Stomach smooth muscle (tissue), 2 donors: ENCODE measurements at regions not wholly inside any gene's neighbourhood (a gene's known extent, or its start where the extent isn't known, plus 50 kb on each side); places are given as distances from the start of the nearest gene placed in this dataset.
"Not testable (repeated sequence)": the region's sequence is repeated elsewhere in the genome, so short reads cannot be mapped to it uniquely, and the experiment has no call there.

Source experiments
- H3K27ac ChIP-seq: one replicate; pipeline ENCODE4 v1.7.0; 2013; ENCODE audit warnings: mild to moderate bottlenecking, low read length, inconsistent platforms
- H3K27me3 ChIP-seq, 2 donors: one replicate each; pipeline ENCODE4 v1.7.0; 2013; ENCODE audit warnings: low read length in 2 of 2; ENCODE audit not compliant: insufficient read depth in 2 of 2, control insufficient read depth in 1 of 2
- H3K36me3 ChIP-seq, 2 donors: one replicate each; pipeline ENCODE4 v1.7.0; 2013; ENCODE audit warnings: low read length in 2 of 2; ENCODE audit not compliant: control insufficient read depth in 2 of 2, insufficient read depth in 2 of 2
- H3K4me1 ChIP-seq: one replicate; pipeline ENCODE4 v1.7.0; 2013; ENCODE audit warnings: low read length; ENCODE audit not compliant: control insufficient read depth, insufficient read depth
- H3K4me3 ChIP-seq, 2 donors: one replicate each; pipeline ENCODE4 v1.7.0; 2013; ENCODE audit warnings: low read length in 2 of 2
- H3K9ac ChIP-seq, 2 donors: one replicate each; pipeline ENCODE4 v1.7.0; 2013; ENCODE audit warnings: low read length in 2 of 2, mild to moderate bottlenecking in 1 of 2
- H3K9me3 ChIP-seq, 2 donors: one replicate each; pipeline ENCODE4 v1.7.0; 2013; ENCODE audit warnings: low read length in 2 of 2; ENCODE audit not compliant: control insufficient read depth in 2 of 2
- donor health status: healthy.
- donor health status: Pancreatic carcinoma.

DNA sequence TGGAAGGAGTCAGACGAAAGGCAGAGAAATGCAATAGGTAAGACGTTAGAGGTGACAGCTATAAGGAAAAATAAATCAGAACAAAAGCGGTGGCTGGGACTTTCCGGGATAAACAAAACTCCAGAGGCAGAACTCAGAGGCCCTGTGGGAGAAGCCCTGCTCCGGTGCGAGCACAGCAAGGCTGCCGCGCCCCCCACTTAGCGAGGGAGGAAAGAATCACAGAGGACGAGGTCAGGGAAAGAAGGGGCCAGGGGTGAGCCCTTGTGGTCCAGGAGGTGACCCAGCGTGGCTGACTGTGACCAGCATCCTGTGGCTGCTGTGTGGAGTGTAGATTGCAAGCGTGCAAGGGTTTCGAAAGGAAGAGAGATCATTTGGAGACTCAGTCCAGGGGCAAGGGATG lies 591.8 kb upstream of the ADARB2 start:
- Histone ChIP-seq H3K27me3 (no peaks in the 10 kb centered on the region), H3K27ac (no peak overlapping the region), H3K36me3 (no peaks in the 10 kb centered on the region), H3K9me3 (peaks cover 2 to 4% of the 10 kb centered on the region in 2 donors), H3K4me3 (no peak overlapping the region), H3K4me1 (no peaks in the 10 kb centered on the region), H3K9ac (no peak overlapping the region)

DNA sequence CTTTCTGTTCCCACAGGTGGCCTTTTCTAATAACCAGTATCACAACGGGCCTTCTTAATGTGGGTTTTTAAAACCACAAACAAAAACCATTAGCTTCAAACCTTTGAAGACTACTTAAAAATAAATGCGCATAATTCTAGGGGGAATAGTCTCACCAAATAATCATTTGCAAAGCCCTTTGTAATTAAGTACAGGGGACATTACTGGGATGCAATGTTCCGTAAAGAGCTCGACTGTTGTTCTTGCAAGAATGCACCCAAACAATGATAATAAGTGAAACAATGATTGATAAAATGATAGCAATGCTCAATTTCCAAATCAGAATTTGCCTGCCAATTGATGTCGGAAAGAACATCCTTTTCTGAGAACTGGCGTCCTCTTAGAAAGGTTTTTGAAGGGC lies 589.1 kb upstream of the ADARB2 start:
- no peaks in the 10 kb centered on the region for H3K36me3 ChIP-seq
- no peaks in the 10 kb centered on the region for H3K4me1 ChIP-seq
- no peak overlapping the region for H3K4me3 ChIP-seq
- H3K27me3 ChIP-seq: no peaks in the 10 kb centered on the region
- peaks cover 4% of the 10 kb centered on the region in 2 donors for H3K9me3 ChIP-seq
- no peak overlapping the region for H3K9ac ChIP-seq
- H3K27ac ChIP-seq: no peak overlapping the region

DNA sequence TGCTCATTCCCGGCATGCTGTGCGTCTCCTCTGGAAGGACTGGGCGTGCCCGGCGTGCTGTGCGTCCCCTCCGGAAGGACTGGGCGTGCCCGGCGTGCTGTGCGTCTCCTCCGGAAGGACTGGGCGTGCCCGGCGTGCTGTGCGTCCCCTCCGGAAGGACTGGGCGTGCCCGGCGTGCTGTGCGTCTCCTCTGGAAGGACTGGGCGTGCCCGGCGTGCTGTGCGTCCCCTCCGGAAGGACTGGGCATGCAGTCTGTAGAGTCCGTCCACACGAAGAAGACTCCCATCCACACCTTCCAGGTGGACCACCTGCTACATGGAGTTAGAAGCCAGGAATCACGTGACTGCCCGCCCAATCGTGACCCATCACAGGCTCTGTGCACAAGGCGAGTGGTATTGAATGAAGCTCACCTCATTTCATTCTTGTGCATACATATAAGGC lies 577.7 kb upstream of the ADARB2 start:
- not testable (repeated sequence) for H3K4me3 ChIP-seq, H3K9ac ChIP-seq, H3K36me3 ChIP-seq, H3K27me3 ChIP-seq, H3K27ac ChIP-seq, H3K4me1 ChIP-seq, H3K9me3 ChIP-seq

DNA sequence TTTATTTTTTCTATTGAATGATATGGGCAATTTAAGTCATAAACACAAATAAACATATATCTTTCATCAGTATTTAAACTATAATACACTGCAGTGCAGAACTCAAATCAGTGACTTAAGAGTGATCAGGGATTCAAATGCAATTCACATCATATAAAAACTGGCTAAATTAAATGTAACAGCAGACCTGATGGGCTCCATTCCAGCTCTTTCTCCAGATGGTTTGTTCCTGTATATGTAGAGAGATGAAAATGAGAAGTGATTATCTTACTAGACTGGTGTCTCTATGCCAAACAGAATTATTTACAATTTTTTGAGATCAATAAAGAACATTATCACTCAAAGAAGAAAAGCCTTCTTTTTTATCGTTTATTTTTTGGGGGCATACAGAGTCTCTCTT lies 568.8 kb upstream of the ADARB2 start:
- Histone ChIP-seq H3K4me3 (no peak overlapping the region), H3K9me3 (no peaks in the 10 kb centered on the region), H3K27me3 (no peaks in the 10 kb centered on the region), H3K9ac (no peak overlapping the region), H3K36me3 (no peaks in the 10 kb centered on the region), H3K27ac (no peak overlapping the region), H3K4me1 (no peaks in the 10 kb centered on the region)

DNA sequence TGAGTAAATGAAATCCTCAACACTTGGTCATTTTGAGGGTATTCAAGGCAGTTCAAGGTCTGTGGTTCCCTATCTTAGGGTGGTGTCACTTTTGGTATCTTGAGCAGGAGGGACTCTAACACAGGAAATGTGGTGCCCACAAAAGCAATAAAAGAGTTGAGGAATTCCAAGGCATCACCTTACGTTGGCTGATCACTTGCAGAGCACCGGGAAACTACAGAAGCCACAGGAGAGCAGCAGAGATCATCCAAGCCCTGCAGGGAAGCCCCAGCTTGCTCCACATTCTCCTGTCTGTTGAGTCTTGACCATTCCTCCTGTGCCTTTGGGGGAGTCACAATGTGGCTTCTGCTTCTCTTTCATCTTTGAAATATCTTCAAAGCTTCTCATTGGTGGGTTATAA lies 565.8 kb upstream of the ADARB2 start:
- Histone ChIP-seq H3K4me3 (no peak overlapping the region), H3K36me3 (no peaks in the 10 kb centered on the region), H3K9ac (no peak overlapping the region), H3K27ac (no peak overlapping the region), H3K27me3 (no peaks in the 10 kb centered on the region), H3K9me3 (no peaks in the 10 kb centered on the region), H3K4me1 (no peaks in the 10 kb centered on the region)

DNA sequence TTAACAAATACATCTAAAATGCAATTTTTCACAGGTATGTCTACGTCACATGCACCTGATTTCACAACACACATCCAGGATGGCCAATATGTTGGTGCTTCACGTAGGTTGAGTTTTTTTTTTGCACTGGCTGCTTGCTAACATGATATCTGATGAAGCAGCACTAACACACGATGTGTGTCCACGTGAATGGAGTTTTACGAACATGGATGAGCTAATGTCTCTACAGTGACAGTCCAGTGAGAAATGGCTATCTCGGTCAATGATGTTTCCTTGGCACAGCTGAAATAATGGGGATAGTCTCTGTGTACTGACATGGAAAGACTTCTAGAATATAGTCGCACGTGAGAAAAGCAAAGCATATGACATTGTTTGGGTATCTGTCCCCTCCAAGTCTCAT lies 563.9 kb upstream of the ADARB2 start:
- no peaks in the 10 kb centered on the region for H3K4me1 ChIP-seq
- no peak overlapping the region for H3K4me3 ChIP-seq
- no peak overlapping the region for H3K27ac ChIP-seq
- H3K27me3 ChIP-seq: no peaks in the 10 kb centered on the region
- no peaks in the 10 kb centered on the region for H3K9me3 ChIP-seq
- no peak overlapping the region for H3K9ac ChIP-seq
- H3K36me3 ChIP-seq: no peaks in the 10 kb centered on the region

DNA sequence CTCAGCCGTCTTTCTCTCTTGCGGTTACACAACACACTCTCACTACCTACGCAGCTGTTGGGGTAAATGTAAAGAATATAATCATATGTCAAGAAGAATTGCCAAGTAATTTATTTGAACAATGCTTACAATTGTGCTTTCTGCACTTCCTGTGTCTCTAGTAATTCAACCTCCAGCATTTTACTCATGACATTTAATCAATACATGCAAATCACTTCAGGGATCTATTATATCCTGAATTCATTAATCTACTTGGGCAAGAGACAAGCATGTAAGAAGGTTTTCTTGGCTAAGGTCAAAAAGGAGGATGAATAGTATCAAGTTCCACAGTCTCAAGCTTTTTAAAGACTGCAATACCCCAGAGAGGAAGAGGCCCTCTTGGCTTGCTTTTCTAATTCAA lies 562.9 kb upstream of the ADARB2 start:
- H3K27me3 ChIP-seq: peaks cover 0 to 2% of the 10 kb centered on the region in 2 donors
- no peak overlapping the region for H3K27ac ChIP-seq
- no peaks in the 10 kb centered on the region for H3K9me3 ChIP-seq
- H3K9ac ChIP-seq: no peak overlapping the region
- no peaks in the 10 kb centered on the region for H3K36me3 ChIP-seq
- no peaks in the 10 kb centered on the region for H3K4me1 ChIP-seq
- H3K4me3 ChIP-seq: no peak overlapping the region

DNA sequence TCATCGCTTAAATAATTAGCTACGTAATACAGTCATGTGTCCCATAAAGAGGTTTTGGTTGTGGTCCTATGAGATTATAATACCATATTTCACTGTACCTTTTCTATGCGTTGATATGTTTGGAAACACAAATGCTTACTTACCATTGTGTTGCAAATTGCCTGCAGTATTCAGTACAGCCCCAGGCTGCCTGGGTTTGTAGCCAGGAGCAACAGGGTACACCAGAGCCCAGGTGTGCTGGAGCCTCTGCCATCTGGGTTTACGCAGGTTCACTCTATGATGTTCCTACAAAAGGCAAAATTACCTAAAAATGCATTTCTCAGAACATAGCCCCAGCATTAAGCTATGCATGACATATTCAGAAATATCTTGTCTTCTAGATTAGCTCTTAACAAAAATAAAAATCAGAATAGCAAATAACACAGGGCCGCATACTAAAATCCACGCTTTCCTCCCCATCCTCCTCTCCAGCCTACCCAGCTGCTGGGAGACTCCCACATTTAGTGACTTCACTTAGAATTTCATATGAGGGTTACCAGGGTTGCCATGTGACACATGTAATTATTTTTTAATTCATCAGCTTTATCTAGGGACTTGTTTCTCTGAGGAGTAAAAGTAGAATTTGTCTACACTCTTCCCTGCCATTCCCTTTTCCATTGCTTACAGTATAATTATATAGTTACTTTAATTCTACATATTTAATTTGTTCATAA lies 559.0 kb upstream of the ADARB2 start:
- H3K4me3 ChIP-seq: no peak overlapping the region
- H3K4me1 ChIP-seq: no peaks in the 10 kb centered on the region
- no peak overlapping the region for H3K27ac ChIP-seq

DNA sequence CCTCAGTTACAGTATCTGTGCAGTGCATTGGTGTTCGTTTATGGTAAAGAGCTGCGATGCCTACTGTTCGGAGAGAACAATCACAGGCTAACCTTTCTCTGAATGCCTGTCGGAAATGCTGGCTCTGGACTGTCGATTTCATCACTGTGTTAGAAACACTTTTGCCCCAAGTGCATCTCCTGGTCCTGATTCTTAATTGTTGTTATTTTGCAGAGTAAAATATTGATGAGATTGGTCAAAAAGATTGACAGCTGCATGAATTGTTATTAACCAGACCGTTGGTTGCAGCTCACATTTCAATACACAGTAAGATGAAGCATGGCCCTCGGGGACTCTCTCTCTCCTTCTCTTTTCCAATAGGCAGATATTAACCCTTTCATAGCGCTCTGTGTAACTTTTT lies 557.4 kb upstream of the ADARB2 start:
- no peaks in the 10 kb centered on the region for H3K36me3 ChIP-seq

More for the DNA sequence above, 559.0 kb upstream of the ADARB2 start:
- Histone ChIP-seq H3K36me3 (no peaks in the 10 kb centered on the region), H3K9ac (no peak overlapping the region), H3K9me3 (no peaks in the 10 kb centered on the region), H3K27me3 (peaks cover 0 to 4% of the 10 kb centered on the region in 2 donors)

DNA sequence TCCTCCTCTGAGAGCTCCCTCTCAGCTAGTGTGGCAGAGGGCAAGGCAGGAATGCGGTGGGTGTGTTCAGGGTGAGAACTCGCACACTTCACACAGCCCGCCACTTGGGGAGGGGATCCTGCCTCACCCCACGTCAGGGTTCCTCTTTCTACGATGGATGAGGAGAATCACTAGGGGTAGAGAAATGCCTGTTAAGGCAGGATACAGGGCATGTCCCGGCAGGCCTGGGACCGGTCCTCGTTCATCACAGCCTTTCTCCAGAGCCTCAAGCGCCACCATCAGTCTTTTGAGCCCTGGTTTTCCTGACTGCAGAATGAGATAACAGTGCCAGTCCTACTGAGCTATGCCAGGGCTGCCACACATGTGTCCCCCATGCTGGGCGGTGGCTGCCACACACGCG lies 546.7 kb upstream of the ADARB2 start:
- peaks cover 0 to 2% of the 10 kb centered on the region in 2 donors for H3K9me3 ChIP-seq
- H3K27me3 ChIP-seq: peaks cover 0 to 2% of the 10 kb centered on the region in 2 donors
- H3K36me3 ChIP-seq: no peaks in the 10 kb centered on the region
- H3K9ac ChIP-seq: no peak overlapping the region
- no peak overlapping the region for H3K4me3 ChIP-seq
- no peaks in the 10 kb centered on the region for H3K4me1 ChIP-seq
- H3K27ac ChIP-seq: no peak overlapping the region

More for the DNA sequence above, 557.4 kb upstream of the ADARB2 start:
- no peaks in the 10 kb centered on the region for H3K9me3 ChIP-seq
- no peak overlapping the region for H3K9ac ChIP-seq
- no peaks in the 10 kb centered on the region for H3K4me1 ChIP-seq
- H3K27ac ChIP-seq: no peak overlapping the region
- H3K27me3 ChIP-seq: peaks cover 0 to 4% of the 10 kb centered on the region in 2 donors
- H3K4me3 ChIP-seq: no peak overlapping the region

DNA sequence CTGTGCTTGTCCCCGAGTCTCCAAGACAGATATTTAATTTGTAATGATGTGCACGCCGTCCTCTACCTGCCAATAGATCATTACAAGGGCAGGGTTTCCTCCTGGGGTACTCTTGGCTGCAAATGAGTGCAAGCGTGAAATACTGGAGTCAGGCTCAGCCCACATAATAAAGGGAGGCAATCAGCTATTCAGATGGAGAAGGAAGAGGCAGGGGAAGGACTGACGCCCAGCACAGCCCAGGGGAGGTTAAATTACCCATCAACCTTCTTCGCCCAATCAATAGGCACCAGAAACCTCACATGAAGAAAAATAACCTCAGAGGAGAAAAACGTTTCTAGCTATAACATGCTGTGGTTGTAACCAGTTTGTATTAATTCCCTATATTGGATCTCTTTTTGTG lies 544.9 kb upstream of the ADARB2 start:
- Histone ChIP-seq H3K27ac (no peak overlapping the region), H3K4me1 (no peaks in the 10 kb centered on the region), H3K36me3 (no peaks in the 10 kb centered on the region), H3K27me3 (no peaks in the 10 kb centered on the region), H3K9ac (no peak overlapping the region), H3K4me3 (no peak overlapping the region), H3K9me3 (no peaks in the 10 kb centered on the region)
